ENCODE measurements at regions not wholly inside any gene's neighbourhood (a gene's known extent, or its start where the extent isn't known, plus 50 kb on each side); places are given as distances from the start of the nearest gene placed in this dataset.

DNA sequence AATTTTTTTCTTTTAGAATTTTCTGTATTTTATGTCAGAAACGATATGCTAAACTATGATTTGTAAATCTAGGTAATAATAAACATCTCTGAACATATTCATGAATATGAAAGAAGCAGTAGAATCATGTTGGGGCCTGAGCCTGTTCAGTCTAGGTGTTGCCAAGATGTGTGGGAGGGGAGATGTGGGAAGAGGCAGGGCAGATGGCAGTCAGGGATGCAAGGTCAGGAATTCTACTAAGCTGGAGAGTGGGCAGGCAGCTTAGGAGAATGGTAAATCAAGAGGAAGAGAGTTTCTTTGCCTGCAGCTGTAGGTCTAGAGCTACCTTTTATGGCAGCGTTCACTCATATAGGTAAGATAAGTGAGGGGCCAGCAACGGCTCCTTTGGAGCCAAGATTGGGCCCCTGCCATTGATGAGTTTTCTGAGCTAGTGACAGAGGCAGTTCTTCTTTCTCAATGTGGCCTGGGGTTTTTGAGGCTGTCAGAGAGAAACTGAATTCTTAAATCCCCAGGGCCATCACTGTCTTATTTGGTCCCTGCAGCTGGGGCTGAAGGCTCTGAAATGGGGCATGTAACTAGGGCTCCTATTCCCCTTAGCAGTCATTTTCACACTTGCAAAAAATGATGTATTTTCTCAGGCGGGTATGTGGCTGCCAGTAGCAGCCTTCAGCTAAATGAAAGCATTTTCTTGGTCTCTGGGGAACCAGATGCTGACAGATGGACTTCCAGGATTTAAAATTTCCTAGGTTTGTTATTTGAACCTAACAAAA lies 232.8 kb downstream of the PIK3C3 start:
- DNase-seq, result no peak

DNA sequence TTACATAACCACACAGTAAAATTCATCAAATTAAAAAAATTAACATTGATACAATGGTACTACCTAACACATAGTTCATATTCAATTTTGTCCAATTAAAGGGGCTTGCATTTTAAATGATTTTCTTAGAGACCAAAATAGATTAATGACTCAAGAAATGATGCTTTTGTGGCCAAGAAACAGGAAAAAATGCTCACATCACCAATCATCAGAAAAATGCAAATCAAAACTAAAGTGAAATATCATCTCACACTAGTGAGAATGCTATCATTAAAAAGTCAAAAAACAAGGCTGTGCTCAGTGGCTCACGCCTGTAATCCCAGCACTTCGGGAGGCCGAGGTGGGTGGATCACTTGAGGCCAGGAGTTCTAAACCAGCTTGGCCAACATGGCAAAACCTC lies 235.6 kb downstream of the PIK3C3 start:
- DNase-seq, result no peak

DNA sequence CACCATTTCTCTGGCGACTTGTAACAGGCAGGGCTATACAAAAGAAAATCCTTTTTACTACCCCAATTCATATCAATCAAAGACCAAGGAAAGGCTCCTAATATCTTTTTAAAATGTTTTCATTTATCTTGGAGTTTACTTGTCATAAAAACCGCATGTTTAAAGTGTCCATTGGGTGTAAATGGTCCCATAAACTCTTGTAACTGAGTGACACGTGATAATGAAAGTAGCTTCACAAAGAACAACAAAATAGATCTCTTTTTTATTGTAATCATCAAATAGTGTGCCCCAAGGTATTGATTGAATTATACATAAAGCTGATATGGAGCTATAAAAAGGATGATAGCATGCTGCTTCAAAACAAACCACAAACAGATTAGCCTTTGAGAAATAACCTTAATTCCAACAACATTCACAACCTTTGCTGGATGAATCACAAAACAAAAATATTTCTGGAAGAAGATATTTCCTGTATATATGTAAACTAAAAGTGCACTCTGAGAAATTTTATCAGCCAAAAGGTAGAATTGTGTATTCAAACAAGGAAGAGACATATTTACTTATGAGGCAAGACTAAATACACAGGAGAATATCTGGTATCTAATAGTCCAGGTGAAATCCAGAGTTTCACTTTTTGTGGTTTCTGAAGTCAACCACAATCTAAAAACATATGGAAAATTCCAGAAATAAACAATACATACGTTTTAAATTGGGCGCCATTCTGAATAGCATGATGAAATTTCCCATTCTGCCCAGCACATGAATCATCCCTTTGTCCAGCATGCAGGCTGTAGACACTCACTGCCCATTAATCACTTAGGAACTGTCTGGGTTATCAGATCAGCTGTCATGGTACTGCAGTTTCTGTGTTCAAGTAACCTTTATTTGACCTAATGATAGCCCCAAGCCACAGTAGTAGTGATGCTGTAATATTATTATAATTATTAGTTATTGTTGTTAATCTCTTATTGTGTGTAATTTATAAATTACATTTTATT lies 237.5 kb downstream of the PIK3C3 start:
- no peak for DNase-seq

DNA sequence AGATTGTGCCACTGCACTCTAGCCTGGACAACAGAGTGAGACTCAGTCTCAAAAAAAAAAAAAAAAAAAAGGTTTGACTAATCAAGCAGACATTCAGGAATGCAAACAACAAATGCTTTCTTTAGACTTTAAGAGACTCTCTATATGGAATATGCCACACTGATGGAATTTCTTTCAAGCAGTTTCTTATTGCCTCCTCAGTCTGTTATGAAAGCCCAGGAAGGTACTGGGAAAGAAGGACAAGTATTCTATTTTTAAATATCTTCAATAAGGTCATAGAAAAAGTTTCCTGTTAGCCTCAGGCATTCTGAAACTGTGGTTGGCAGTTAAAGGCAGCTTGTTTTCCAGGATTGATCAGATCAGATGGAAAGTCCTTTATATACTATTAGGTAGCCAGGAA lies 241.6 kb downstream of the PIK3C3 start:
- DNase-seq, result no peak

DNA sequence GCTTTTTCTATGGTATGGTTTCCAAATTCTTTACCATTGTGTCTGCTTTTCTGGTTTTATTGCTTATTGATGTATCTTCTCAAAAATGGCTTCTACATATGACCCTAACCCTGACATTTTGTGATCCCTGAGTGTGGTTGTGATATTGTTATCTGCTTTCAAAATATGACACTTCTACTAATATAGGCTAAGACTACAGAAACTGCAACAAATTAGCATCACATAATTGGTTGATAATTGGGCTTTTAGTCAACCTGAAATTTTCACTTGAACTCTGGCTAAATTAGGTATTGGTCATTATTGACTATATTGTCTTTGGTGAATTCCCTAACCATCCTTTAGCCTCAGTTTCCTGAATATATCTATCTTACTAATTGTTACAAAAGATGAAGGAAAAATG lies 246.1 kb downstream of the PIK3C3 start:
- DNase-seq, result no peak

DNA sequence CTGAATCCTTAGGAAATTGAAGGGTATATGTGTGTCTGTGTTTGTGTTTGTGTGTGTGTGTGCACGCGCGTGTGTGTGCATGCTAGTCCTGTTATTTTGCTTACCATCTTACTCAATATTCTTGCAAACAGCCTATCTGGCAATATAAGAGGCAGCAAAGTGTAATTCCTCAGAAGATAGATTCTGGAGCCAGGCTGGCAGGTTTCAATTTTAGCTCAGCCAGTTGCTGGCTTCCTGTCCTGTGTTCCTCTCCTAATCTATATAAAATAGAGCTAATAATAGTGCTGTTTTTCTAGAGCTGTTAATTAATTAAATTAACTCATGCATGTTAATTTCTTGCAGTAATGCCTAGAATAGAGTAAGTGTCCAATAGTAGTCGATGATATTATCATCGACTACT lies 256.2 kb downstream of the PIK3C3 start:
- no peak for DNase-seq

DNA sequence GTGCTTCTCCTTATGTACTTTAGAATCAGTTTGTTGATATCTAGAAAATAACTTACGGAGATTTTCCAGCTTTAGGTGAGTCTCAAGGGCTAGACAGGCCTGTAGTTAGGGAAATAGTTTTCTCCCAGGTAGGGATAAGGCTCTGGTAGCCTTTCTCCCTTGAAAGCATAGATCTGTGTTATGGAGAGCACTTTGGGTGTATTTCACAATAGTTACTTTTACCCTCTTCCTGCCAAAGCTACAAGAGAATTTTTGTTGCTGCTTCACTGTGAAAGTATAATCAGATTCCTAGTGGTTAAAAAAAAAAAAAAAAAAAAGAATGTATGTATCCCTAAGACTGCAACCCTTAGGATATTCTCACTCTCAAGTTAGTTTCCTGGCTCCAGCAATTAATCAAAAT lies 267.5 kb downstream of the PIK3C3 start:
- DNase-seq, result no peak

DNA sequence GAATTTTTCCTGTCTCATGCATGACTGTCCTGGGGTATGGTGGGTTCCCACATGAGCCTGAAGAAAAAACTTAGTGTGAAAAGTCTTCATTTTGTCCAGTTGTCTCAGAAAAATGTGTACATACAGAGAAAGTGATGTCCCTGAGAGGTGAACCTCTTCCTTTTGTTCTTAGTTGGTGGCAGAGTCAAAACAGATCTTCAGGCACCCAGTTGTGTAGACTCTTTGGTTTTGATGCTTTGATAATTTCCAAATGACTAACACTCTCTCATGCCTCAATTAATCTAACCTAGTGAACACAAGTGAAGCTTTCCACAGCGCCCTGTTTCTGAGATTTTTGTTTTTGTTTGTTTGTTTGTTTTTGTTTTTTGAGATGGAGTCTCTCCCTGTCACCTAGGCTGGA lies 273.5 kb downstream of the PIK3C3 start:
- DNase-seq, result no peak

DNA sequence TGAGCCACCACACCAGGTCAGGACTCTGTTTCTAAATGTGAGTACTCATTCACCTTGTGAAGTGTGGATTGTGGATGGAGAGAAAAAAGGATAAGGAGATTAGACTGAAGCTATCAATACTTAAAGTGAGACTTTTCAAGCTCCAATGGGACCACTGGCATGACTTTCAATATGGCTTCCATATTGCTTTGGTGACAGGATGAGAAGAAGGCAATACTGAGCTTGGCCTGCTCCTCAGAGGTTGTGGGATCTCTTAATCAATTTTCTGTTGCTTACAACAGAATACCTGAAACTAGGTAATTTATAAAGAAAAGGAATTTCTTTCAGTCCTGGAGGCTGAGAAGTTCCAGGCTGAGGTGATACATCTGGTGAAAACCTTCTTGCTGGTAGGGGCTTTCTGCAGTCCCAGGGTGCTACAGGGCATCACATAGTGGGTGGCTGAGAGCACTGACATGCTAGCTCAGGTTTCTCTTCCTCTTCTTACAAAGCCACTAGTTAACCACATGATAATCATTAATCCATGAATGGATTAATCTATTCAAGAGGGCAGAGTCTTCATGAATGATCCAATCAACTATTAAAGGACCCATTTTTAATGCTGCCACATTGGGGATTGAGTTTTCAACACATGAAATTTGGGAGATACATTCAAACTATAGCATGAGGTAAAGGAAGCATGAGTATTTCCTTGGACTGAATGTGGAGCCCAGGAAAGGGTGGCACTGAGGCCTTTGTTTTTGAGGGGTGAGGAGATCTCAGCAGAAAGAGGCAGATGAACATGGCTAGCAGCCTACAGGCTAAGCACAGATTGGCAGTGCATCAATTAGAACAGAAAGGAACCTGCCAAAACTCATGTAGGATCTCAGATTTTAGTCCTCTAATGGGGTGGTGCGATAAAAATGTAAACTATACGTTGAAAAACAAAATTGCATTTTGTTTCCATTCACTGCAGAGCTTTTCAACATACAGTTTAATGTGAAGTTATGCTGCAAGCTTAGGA lies 274.5 kb downstream of the PIK3C3 start:
- DNase-seq, result no peak

DNA sequence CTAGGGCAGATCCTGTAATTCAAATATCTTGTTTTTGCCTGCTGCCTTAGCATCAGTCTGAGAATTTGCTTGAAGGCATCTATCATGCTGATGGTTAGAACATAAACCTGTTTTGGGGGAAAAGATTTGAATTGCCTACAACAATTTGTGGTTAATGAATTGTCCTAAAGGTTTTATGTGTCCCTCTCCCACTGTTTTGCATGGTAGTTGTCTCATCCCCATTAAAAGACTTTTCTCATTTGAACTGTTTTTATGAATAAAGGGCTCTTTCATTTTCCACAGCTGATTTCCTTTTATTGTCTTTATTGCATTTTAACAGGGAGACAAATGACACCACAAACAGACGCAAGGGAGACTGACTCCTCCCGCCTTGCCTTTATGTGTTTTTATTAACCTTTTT lies 275.6 kb downstream of the PIK3C3 start:
- DNase-seq, result no peak

DNA sequence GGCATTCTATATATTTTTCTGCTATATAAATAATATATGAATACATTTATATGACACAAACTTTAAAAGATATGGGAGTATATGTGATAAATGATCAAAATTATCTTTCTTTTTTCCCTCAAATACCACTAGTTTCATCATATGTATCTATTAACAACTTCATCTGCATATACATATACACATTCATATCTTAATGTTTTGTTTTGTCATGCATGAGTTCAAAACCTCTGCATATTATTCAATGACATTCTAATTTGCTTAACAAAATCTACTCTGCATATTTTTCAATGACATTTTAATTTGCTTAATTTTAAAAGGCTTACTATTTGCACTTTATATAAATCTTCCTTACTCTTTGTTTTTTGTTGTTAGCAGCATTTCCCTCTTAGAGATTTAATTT lies 276.2 kb downstream of the PIK3C3 start:
- DNase-seq, result no peak

DNA sequence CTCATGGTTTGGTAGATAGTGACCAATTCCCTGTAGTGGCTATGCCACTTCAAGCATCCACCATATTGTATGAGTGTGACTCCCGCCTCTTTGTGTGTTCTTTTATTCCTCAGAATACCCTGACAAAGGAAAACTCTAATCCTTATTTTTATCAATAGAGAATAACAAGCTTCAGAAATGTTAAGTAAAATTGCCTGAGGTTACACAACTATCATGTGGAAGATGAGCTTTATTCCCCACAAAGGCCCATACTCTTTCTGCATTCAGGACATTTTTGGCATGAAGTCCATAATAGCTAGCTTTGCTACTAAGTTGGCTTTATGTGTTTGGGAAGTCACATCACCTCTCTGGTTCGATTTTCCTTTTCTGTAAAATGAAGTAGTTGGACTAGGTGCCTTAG lies 276.8 kb downstream of the PIK3C3 start:
- DNase-seq, result no peak

DNA sequence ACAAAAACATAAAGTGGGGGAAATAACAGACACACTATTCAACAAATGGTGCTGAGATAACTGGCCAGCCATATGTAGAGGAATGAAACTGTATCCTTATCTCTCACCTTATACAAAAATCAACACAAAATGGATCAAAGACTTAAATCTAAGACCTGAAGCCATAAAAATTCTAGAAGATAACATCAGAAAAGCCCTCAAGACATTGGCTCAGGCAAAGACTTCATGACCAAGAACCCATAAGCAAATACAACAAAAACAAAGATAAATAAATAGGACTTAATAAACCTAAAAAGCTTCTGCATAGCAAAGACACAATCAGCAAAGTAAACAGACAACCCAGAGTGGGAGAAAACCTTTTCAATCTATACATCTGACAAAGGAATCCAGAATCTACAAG lies 278.9 kb downstream of the PIK3C3 start:
- DNase-seq, result no peak

DNA sequence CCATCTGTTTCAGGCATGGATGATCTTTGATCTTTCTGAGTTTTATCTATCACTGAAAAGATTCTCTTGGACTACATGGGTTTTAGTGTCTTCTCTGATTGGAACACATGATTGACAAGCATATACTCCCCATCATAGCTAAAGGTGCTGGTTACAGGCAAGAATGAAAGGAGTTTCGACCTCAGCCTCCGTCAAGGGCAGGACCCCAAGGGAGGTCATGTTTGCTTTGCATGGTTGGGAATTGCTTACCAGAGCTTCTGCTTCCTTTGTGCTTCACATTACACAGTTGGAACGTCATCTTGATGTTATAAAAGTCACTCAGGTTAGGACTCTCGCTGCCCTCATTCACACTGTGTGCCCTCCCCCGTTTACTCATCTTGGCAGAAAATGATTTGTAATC lies 287.7 kb downstream of the PIK3C3 start:
- no peak for DNase-seq

DNA sequence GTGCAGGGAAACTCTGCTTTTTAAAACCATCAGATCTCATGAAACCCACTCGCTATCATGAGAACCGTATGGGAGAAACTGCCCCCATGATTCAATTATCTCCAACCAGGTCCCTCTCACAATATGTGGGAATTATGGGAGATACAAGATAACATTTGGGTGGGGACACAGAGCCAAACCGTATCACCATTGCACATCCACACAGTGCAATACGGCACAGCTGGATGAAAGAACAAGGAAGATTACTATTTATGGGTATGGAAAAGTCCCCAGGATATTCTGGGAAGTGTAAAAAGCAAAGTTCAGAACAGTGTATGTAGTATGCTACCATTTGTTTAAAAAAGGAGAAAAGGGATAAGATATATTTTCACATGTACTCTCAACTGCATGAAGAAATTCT lies 290.1 kb downstream of the PIK3C3 start:
- no peak for DNase-seq

DNA sequence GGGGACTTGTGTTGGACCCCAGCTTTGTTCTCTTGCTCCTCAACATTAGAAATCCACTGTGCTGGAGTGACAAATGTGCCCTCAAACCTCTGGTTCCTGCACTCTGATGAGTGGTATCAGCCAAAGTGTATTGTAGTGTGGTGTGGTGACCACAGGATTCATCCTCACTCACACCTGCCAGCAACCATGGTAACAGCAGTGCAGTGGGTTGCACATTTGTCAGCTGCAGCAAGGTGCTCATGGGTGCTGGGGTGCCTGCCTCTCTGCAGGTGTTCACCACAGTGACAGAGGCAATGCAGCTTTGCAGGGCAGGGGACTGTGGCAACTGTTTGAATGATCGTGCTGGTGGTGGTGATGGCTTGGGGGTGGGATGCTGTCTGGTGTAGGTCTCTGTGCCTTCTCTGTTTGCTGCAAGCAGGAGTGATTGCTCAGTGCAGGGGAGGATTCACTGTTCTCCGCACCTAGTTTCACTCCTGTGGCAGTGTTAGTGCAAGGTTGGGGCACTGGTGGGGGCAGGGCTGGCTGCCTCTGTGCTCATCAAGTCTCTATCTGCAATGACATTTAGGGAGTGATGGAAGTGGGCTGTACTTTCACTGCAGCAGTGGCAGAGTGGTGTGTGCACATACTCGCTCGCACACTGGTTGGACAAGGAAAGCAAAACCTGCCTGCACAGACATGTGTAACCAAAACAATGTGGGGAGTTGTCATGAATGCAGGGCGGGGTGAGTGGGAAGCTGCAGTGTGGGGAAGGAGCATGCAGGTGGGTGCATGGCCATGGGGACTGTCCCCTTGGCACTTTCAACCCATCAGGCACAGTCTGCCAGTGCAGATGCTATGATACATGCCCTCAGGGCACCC lies 301.1 kb downstream of the PIK3C3 start:
- DNase-seq, result peak; percentile 14

DNA sequence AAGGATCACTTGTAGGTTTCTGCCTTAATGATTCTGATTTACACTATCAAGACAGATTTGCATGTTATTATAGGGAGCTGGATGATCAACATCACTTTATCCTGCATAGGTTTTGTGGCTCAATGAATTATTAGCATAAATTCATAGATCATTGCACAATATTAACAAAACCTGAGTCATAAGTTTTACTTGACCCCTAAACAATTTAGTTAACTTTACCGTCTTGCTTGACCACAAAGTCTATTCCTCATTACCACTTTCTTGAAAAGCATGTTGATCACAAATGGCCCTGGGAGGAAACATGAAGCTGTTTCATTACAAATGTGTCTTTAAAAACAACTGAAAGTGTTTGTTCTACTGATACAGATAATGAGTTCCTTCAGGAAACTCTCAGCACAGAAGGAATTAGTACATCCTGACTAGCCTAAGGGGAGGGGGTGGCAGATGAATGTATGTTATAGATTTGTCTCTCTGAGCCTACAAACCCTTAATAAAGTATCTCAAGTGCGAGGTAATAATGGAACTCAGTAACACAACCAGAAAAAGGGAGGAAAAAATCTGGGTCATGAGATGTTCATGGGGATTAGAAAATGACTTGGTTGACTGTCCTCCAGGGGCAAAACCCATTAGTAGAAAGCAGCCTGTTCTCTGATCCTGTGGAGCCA lies 303.4 kb downstream of the PIK3C3 start:
- no peak for DNase-seq

DNA sequence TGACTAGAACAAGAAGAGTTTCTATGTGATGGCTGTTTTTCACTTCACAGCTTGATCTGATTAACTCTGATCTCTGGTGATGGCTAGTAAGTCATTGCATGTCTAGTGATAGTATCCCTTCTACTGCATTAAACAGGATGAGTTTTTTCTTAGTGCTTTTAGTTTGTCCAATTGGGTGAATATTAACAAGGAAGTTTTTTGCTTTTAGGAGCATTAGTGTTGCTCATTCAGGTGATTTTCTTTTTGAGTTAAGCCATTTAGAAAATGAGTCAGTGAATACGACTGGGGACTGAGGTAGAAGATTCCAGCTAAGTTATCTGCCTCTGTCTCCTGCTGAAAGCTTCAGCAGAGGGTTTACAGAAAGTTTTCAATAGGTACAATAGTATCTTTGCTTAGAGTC lies 306.7 kb downstream of the PIK3C3 start:
- no peak for DNase-seq

DNA sequence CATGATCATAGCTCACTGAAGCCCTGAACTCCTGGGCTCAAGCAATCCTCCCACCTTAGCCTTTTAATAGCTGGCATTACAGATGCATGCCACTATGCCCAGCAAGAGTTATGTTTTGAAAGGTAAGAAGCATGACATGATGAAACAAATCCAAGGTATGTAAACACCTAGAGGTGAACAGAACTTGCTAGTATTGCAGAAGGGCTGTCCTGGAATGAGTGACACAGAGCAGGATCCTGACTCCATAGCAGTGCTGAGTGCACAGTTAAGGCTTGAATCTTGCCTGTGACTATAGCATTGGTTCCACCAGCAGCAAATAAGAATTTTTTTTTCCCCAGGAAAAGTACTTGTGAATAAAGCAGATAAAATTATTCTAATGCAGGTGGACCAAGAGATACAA lies 309.5 kb downstream of the PIK3C3 start:
- DNase-seq, result no peak

DNA sequence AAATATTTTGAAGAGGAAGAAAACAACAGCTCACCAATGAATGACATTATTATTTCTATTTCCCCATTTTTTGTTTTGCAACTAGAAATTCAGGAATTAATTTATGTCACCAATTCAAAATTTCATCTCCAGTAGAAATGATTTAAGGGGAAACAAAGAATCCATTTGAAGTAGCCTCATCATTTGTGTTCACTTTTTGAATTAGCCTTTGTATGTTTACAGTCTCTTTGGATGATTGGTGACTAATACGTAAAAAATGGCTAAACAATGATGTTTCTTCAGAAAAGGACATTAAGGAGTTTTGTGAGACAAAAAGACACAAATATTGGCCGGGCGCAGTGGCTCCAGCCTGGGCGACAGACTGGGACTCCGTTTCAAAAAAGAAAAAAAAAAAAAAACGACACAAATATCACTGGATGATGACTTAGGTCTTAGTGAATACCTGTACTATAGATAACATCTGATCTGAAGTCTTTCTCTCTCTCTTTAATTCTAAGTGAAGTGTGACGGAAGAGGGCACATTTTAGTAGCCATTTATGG lies 313.2 kb downstream of the PIK3C3 start:
- no peak for DNase-seq
